DMS79 (cell line): ENCODE measurements at regions not wholly inside any gene's neighbourhood (a gene's known extent, or its start where the extent isn't known, plus 50 kb on each side); places are given as distances from the start of the nearest gene placed in this dataset.

Source experiments
- DNase-seq: peaks from one replicate; lab custom pipeline; 2025; lab: John Stamatoyannopoulos, UW

GRCh38 chr6:54059683-54060082, 51.6 kb upstream of the MLIP start:
- DNase-seq = no peak

- DNase-seq = no peak
Measured at GRCh38 chr6:54060286-54060685, 51.0 kb upstream of the MLIP start.
